ENCODE measurements at regions not wholly inside any gene's neighbourhood (a gene's known extent, or its start where the extent isn't known, plus 50 kb on each side); places are given as distances from the start of the nearest gene placed in this dataset.

DNA sequence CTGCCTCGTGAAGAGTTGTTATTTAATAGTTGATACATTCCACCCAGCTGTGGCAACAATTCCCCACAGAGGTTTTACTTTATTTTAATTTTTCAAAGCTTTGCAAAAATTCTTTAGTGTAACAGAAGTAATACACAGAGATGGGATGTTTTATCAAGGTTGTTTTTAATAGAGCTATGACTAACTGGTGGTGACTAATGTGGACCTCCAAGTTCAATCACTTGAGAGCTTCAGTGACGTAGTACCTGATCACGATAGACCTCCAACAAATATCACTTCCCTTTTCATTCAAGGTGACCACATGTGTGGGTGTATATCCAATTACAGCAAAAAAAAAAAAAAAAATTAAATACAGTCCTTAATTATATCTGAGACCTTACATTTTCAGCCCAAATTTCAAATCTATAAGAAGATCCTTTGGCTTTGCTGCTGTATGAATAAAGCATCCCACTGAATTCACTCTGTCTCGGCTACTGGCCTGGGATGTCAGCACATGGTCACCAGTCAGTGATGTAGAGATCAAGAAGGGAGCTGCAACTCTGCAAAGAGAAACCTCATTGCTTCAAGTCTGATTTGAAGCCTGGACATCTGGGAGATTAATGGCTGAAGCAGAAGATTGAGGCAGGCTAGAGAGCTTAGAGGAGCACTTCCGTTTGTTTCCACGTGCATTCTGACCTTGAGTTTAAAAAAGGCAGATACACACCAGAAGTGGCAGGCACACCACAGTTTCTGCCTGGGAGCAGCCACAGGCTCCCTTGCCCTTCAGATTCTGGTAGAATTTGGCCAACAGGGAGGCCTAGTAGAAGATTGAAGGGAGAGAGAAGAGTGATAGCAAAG, 345.9 kb upstream of the NOCT start:
- H3K4me2 ChIP-seq (ENCODE audit: low read depth, low read length, poor library complexity, severe bottlenecking) = no peak overlapping the region
- H3K9ac ChIP-seq (ENCODE audit: low read depth, low read length, poor library complexity, severe bottlenecking) = no peak overlapping the region
- no peaks in the 10 kb centered on the region for H3K79me2 ChIP-seq (ENCODE audit: insufficient read depth, low read length)
- TF ChIP-seq, protein P1, sequence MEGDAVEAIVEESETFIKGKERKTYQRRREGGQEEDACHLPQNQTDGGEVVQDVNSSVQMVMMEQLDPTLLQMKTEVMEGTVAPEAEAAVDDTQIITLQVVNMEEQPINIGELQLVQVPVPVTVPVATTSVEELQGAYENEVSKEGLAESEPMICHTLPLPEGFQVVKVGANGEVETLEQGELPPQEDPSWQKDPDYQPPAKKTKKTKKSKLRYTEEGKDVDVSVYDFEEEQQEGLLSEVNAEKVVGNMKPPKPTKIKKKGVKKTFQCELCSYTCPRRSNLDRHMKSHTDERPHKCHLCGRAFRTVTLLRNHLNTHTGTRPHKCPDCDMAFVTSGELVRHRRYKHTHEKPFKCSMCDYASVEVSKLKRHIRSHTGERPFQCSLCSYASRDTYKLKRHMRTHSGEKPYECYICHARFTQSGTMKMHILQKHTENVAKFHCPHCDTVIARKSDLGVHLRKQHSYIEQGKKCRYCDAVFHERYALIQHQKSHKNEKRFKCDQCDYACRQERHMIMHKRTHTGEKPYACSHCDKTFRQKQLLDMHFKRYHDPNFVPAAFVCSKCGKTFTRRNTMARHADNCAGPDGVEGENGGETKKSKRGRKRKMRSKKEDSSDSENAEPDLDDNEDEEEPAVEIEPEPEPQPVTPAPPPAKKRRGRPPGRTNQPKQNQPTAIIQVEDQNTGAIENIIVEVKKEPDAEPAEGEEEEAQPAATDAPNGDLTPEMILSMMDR (conservative IDR thresholded peaks at IDR 0.05; ENCODE audit: low read length) = no peak
- TF ChIP-seq EZH2phosphoT487 (IDR thresholded peaks at IDR 0.05; ENCODE audit: borderline replicate concordance) = no peak
- H3K4me1 ChIP-seq (ENCODE audit: insufficient read depth, low read length, poor library complexity, severe bottlenecking) = no peaks in the 10 kb centered on the region
- H4K20me1 ChIP-seq (ENCODE audit: insufficient read depth, low read length, poor library complexity, severe bottlenecking) = no peaks in the 10 kb centered on the region
- H3K27me3 ChIP-seq (ENCODE audit: insufficient read depth, low read length, poor library complexity, severe bottlenecking) = no peaks in the 10 kb centered on the region
- H2AFZ ChIP-seq (ENCODE audit: low read length) = no peak overlapping the region
- H3K4me3 ChIP-seq (ENCODE audit: low read length, poor library complexity, severe bottlenecking) = no peak overlapping the region
- no peaks in the 10 kb centered on the region for H3K9me2 ChIP-seq (replicated peaks; ENCODE audit: low read depth, low read length)
- H3K36me3 ChIP-seq (ENCODE audit: insufficient read depth, low read length) = no peaks in the 10 kb centered on the region
- H3K9me3 ChIP-seq (ENCODE audit: insufficient read depth, low read depth, low read length) = no peaks in the 10 kb centered on the region
- H3F3A ChIP-seq (ENCODE audit: low read depth) = no peaks in the 10 kb centered on the region

DNA sequence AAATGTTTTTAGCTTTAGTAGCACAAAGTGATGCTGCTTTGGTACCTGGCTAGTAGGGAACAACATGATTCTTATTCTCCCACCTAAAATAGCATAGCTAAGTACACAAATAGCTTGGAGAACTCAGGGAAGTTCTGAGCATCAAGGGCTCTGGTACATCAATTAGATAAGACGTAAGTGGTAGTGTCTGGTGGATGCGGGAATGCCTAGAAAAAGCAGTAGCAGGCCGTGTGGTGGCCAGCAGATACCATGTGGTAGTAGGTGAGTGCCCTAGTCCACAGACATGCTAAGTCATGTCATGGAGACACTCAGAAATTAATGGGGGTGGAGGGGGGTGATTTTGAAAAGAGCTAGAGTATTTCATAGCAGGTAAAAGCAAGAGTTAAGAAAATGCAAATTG, 347.3 kb upstream of the NOCT start:
- no peaks in the 10 kb centered on the region for H4K20me1 ChIP-seq (ENCODE audit: insufficient read depth, low read length, poor library complexity, severe bottlenecking)
- no peaks in the 10 kb centered on the region for H3K36me3 ChIP-seq (ENCODE audit: insufficient read depth, low read length)
- no peaks in the 10 kb centered on the region for H3F3A ChIP-seq (ENCODE audit: low read depth)
- no peaks in the 10 kb centered on the region for H3K9me2 ChIP-seq (replicated peaks; ENCODE audit: low read depth, low read length)
- no peaks in the 10 kb centered on the region for H3K9me3 ChIP-seq (ENCODE audit: insufficient read depth, low read depth, low read length)
- no peaks in the 10 kb centered on the region for H3K4me1 ChIP-seq (ENCODE audit: insufficient read depth, low read length, poor library complexity, severe bottlenecking)
- H3K27me3 ChIP-seq (ENCODE audit: insufficient read depth, low read length, poor library complexity, severe bottlenecking) = no peaks in the 10 kb centered on the region
- H2AFZ ChIP-seq (ENCODE audit: low read length) = no peak overlapping the region
- TF ChIP-seq, protein P1 (conservative IDR thresholded peaks at IDR 0.05; ENCODE audit: low read length) = no peak
- no peak for TF ChIP-seq EZH2phosphoT487 (IDR thresholded peaks at IDR 0.05; ENCODE audit: borderline replicate concordance)
- H3K9ac ChIP-seq (ENCODE audit: low read depth, low read length, poor library complexity, severe bottlenecking) = no peak overlapping the region
- H3K4me3 ChIP-seq (ENCODE audit: low read length, poor library complexity, severe bottlenecking) = no peak overlapping the region
- H3K79me2 ChIP-seq (ENCODE audit: insufficient read depth, low read length) = no peaks in the 10 kb centered on the region
- no peak overlapping the region for H3K4me2 ChIP-seq (ENCODE audit: low read depth, low read length, poor library complexity, severe bottlenecking)

DNA sequence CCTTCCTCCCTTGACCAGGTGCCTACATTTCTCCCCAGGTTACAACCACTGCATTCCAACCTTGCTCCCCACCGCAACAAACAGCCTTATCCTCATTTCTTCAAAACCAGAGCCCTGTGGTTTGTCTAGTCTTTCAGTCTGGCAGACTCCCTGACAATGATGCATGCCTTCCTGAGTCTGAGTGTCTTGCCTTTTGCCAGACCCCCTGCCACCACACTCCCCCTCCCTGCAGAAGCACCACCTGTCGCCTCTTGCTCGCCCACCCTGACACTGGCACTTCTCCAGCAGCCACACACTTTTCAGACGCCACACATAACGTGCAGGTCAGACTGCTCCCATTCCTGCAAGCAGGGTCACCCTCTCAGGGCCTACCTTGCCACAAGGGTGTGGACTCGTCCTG, 349.2 kb upstream of the NOCT start:
- Histone ChIP-seq H3K9me2 (replicated peaks; ENCODE audit: low read depth, low read length) (no peaks in the 10 kb centered on the region), H4K20me1 (ENCODE audit: insufficient read depth, low read length, poor library complexity, severe bottlenecking) (no peaks in the 10 kb centered on the region), H3K27me3 (ENCODE audit: insufficient read depth, low read length, poor library complexity, severe bottlenecking) (no peaks in the 10 kb centered on the region), H3F3A (ENCODE audit: low read depth) (no peaks in the 10 kb centered on the region), H2AFZ (ENCODE audit: low read length) (no peak overlapping the region), H3K4me2 (ENCODE audit: low read depth, low read length, poor library complexity, severe bottlenecking) (no peak overlapping the region), H3K4me3 (ENCODE audit: low read length, poor library complexity, severe bottlenecking) (no peak overlapping the region), H3K9ac (ENCODE audit: low read depth, low read length, poor library complexity, severe bottlenecking) (no peak overlapping the region), H3K4me1 (ENCODE audit: insufficient read depth, low read length, poor library complexity, severe bottlenecking) (no peaks in the 10 kb centered on the region), H3K79me2 (ENCODE audit: insufficient read depth, low read length) (no peaks in the 10 kb centered on the region), H3K9me3 (ENCODE audit: insufficient read depth, low read depth, low read length) (no peaks in the 10 kb centered on the region), H3K36me3 (ENCODE audit: insufficient read depth, low read length) (no peaks in the 10 kb centered on the region)
- no peak for TF ChIP-seq EZH2phosphoT487 (IDR thresholded peaks at IDR 0.05; ENCODE audit: borderline replicate concordance)
- TF ChIP-seq, protein P1 (conservative IDR thresholded peaks at IDR 0.05; ENCODE audit: low read length) = no peak
